WERI-Rb-1 (cell line): ENCODE measurements at regions not wholly inside any gene's neighbourhood (a gene's known extent, or its start where the extent isn't known, plus 50 kb on each side); places are given as distances from the start of the nearest gene placed in this dataset.

ENCODE experiments used
- DNase-seq: peaks from one replicate; pipeline ENCODE4 v3.0.0-alpha.2; 2020
- H3K27ac ChIP-seq: fragments of 250-450 bp; sonication (Bioruptor Pico); 2 replicates; pipeline ENCODE4 v1.5.1; 2020; ENCODE audit warnings: mild to moderate bottlenecking, moderate library complexity
- H3K27me3 ChIP-seq: fragments of 250-450 bp; sonication (Bioruptor Pico); 2 replicates; pipeline ENCODE4 v1.5.1; 2021; ENCODE audit warnings: mild to moderate bottlenecking, low read depth, moderate library complexity; ENCODE audit not compliant: insufficient read depth, severe bottlenecking
- H3K36me3 ChIP-seq: fragments of 250-450 bp; sonication (Bioruptor Pico); 2 replicates; pipeline ENCODE4 v1.5.1; 2020; ENCODE audit warnings: mild to moderate bottlenecking, moderate library complexity
- H3K4me3 ChIP-seq: 2 replicates; pipeline ENCODE4 v1.5.1; 2011; ENCODE audit warnings: low read depth, mild to moderate bottlenecking, control low read depth, low read length
- H3K9me3 ChIP-seq: fragments of 250-450 bp; sonication (Bioruptor Pico); 2 replicates; pipeline ENCODE4 v1.5.1; 2021; ENCODE audit warnings: mild to moderate bottlenecking, moderate library complexity; ENCODE audit not compliant: severe bottlenecking
- TF ChIP-seq, protein P1 (sequence below): IDR thresholded peaks from 2 replicates; pipeline ENCODE4 v1.5.1; 2011; ENCODE audit warnings: low read depth, mild to moderate bottlenecking, control low read depth, inconsistent platforms, low read length

DNA sequence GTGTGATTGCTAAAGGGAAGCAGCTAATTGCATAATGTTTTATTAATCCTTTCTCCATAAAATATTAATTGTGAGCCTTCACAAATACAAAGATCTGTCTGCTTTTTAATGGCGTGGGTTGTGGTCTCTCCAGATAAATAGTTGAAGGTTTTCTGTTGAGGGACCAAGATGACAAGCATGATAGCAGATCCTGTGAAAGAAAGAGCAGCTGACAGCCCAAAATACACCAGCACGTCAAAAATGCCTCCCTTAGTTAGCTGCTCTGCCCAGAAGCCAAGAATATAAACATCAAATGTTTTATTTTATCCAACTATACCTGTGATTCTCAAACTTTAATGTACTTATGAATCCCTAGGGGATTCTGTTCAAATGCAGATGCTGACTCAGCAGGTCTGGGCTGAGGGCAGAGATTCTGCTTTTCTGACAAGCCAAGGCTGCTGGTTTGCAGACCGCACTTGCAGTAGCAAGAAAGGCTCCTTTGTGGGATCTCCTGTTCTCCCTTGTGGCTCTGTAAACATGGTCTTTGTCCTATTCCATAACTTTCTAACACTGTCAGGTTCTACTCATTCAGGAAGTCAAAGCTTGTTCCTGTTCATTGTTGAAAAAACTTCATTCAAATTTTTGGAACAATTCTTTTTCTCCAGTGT lies 119.1 kb upstream of the SLC25A36 start:
- DNase-seq: no peak

DNA sequence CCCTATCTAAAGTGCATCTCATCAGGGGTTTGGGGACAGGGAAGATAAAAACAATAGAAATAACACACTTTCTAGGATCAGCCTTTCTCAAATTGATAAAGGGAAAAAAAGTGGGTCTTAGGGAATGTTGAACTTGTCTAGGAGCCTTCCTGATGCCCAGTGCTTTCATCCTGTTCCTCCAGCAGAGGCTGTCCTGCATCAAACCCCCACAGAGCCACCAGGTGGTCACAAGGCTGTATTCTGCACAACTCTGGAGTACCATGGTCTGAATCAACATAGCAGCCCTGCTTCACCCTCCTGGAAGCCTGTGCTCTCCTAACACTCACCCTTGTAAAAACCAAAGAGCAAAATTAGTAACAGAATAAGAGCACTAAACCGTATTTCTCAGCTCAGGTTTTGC lies 118.5 kb upstream of the SLC25A36 start:
- TF ChIP-seq, protein P1, sequence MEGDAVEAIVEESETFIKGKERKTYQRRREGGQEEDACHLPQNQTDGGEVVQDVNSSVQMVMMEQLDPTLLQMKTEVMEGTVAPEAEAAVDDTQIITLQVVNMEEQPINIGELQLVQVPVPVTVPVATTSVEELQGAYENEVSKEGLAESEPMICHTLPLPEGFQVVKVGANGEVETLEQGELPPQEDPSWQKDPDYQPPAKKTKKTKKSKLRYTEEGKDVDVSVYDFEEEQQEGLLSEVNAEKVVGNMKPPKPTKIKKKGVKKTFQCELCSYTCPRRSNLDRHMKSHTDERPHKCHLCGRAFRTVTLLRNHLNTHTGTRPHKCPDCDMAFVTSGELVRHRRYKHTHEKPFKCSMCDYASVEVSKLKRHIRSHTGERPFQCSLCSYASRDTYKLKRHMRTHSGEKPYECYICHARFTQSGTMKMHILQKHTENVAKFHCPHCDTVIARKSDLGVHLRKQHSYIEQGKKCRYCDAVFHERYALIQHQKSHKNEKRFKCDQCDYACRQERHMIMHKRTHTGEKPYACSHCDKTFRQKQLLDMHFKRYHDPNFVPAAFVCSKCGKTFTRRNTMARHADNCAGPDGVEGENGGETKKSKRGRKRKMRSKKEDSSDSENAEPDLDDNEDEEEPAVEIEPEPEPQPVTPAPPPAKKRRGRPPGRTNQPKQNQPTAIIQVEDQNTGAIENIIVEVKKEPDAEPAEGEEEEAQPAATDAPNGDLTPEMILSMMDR: no peak
- DNase-seq: no peak
- H3K36me3 ChIP-seq: no peaks in the 10 kb centered on the region
- H3K27ac ChIP-seq: no peak overlapping the region
- H3K4me3 ChIP-seq: no peak overlapping the region
- no peaks in the 10 kb centered on the region for H3K27me3 ChIP-seq
- no peaks in the 10 kb centered on the region for H3K9me3 ChIP-seq

More for the DNA sequence above, 119.1 kb upstream of the SLC25A36 start:
- Histone ChIP-seq H3K36me3 (no peaks in the 10 kb centered on the region), H3K4me3 (no peak overlapping the region), H3K9me3 (no peaks in the 10 kb centered on the region), H3K27ac (no peak overlapping the region), H3K27me3 (no peaks in the 10 kb centered on the region)
- TF ChIP-seq, protein P1: no peak

DNA sequence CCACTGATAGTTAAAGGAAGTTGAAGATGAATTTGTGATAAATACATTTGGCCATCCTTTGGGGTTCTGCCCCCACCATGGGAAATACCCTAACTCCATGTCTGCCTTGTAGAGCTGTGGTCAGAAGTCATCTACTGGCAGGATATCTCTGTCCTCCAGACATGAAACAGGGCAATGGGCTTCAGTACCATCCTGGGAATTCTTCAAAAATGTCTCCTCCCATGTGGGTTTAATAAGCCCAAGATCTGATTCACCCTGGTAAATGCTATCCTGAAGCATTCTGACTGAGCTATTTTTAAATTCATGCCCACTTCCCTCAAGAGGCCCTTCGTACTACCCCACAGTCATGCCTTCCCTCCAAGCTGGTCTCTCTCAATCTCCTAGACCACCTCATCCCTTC lies 113.7 kb upstream of the SLC25A36 start:
- Histone ChIP-seq H3K27me3 (no peaks in the 10 kb centered on the region), H3K36me3 (no peaks in the 10 kb centered on the region), H3K27ac (no peak overlapping the region), H3K4me3 (no peak overlapping the region), H3K9me3 (no peaks in the 10 kb centered on the region)
- TF ChIP-seq, protein P1: no peak
- no peak for DNase-seq

DNA sequence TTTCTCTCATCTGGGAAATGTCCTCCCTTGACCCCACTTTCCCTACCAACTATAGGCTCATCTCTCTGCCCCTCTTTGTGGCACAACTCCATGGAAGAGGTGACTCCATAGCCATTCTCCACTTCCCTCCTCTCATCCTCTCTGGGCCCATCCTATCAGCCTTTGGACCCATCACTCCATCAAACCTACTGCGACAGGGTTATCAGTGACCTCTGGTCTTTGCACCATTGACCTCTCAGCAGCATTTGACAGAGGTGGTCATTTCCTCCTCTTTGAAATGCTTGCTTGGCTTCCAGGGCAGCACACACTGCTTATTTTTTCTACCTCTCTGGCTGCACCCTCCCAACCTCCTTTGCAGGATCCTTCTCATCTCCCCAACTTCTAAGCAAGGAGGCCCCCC lies 113.1 kb upstream of the SLC25A36 start:
- TF ChIP-seq, protein P1: no peak
- H3K36me3 ChIP-seq: no peaks in the 10 kb centered on the region
- H3K27me3 ChIP-seq: no peaks in the 10 kb centered on the region
- no peak for DNase-seq
- H3K4me3 ChIP-seq: no peak overlapping the region
- no peak overlapping the region for H3K27ac ChIP-seq
- H3K9me3 ChIP-seq: no peaks in the 10 kb centered on the region

DNA sequence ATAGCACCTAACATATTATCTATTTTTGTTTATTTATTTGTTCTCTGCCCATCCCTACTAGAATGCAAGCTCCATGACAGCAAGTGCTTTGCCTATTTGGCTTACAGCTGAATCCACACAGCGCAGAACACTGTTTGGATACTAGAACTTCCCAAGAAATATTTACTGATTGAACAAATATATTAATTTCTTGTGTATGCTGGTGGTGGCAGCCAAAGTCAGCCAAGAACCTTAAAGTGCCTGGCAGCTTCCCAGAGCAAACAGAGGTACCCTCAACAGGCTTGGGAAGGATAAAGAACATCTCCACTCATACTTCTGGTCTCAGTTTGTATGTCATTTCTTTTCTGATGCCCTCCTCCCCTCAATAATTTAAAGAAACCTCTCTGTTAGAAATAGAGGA lies 111.8 kb upstream of the SLC25A36 start:
- H3K27ac ChIP-seq: no peak overlapping the region
- TF ChIP-seq, protein P1: no peak
- no peaks in the 10 kb centered on the region for H3K36me3 ChIP-seq
- no peak for DNase-seq
- no peak overlapping the region for H3K4me3 ChIP-seq
- no peaks in the 10 kb centered on the region for H3K9me3 ChIP-seq
- no peaks in the 10 kb centered on the region for H3K27me3 ChIP-seq

DNA sequence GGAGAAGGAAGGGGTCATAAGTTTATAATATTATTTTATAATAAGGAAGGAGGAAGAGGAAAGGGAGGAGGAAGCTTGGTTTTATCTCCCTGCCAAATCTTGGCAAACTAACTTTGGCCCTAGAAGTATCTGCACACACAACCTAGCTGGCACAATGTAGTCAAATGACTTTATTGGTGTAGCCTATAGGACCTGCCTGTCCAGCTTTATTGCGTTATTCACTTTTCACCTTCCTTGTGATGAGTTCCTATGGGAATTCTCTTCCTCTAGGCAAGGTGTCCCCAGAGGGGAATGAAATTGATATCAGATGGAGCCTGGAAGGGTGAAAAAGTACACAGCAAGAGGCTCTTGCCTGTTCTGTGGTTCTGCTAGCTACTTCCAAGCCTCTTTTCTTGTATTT lies 111.2 kb upstream of the SLC25A36 start:
- no peak overlapping the region for H3K27ac ChIP-seq
- TF ChIP-seq, protein P1: no peak
- H3K9me3 ChIP-seq: no peaks in the 10 kb centered on the region
- no peak overlapping the region for H3K4me3 ChIP-seq
- H3K27me3 ChIP-seq: no peaks in the 10 kb centered on the region
- H3K36me3 ChIP-seq: no peaks in the 10 kb centered on the region
- DNase-seq: no peak
